Suprapubic skin (tissue), 4 donors: ENCODE measurements at regions not wholly inside any gene's neighbourhood (a gene's known extent, or its start where the extent isn't known, plus 50 kb on each side); places are given as distances from the start of the nearest gene placed in this dataset.

Experiments used
- DNase-seq, 2 donors: peaks; one replicate each; pipeline ENCODE4 v3.0.0-alpha.2; 2019; ENCODE audit warnings: low spot score in 2 of 2
- H3K27ac ChIP-seq: fragments of 200-600 bp; sonication (generic); one replicate; pipeline ENCODE4 v1.5.1; 2019
- H3K27me3 ChIP-seq: fragments of 200-600 bp; sonication (generic); one replicate; pipeline ENCODE4 v1.5.1; 2019
- H3K36me3 ChIP-seq: fragments of 200-600 bp; sonication (generic); one replicate; pipeline ENCODE4 v1.5.1; 2019
- H3K4me1 ChIP-seq: fragments of 200-600 bp; sonication (generic); one replicate; pipeline ENCODE4 v1.5.1; 2019
- H3K4me3 ChIP-seq: fragments of 200-600 bp; sonication (generic); one replicate; pipeline ENCODE4 v1.5.1; 2019; ENCODE audit warnings: mild to moderate bottlenecking
- H3K9me3 ChIP-seq: fragments of 200-600 bp; sonication (generic); one replicate; pipeline ENCODE4 v1.5.1; 2019
- CTCF ChIP-seq, 2 donors: fragments of 200-600 bp in 1 of 2; fragments of 450-650 bp in 1 of 2; sonication (generic) in 1 of 2; IDR thresholded peaks; one replicate each; pipeline ENCODE4 v1.5.1; 2016 to 2019; ENCODE audit warnings: antibody characterized with exemption in 2 of 2, mild to moderate bottlenecking in 1 of 2, moderate library complexity in 1 of 2
- EP300 ChIP-seq: sonication (generic); formaldehyde crosslinking; IDR thresholded peaks from one replicate; pipeline ENCODE4 v1.6.1; 2017; ENCODE audit warnings: antibody characterized with exemption
- POLR2A ChIP-seq, 2 donors: fragments of 450-650 bp; IDR thresholded peaks; one replicate each; pipeline ENCODE4 v1.6.1; 2017; ENCODE audit warnings: antibody characterized with exemption in 2 of 2, mild to moderate bottlenecking in 2 of 2, moderate library complexity in 2 of 2
- POLR2AphosphoS5 ChIP-seq, 3 donors: sonication (generic); formaldehyde crosslinking; IDR thresholded peaks; one replicate each; pipeline ENCODE4 v1.6.1; 2017; ENCODE audit warnings: antibody characterized with exemption in 3 of 3
- WGBS: methylation state at CpG from one replicate; pipeline ENCODE4 v1.1.5; 2018; 5-methylcytosine and 5-hydroxymethylcytosine counted together

DNA sequence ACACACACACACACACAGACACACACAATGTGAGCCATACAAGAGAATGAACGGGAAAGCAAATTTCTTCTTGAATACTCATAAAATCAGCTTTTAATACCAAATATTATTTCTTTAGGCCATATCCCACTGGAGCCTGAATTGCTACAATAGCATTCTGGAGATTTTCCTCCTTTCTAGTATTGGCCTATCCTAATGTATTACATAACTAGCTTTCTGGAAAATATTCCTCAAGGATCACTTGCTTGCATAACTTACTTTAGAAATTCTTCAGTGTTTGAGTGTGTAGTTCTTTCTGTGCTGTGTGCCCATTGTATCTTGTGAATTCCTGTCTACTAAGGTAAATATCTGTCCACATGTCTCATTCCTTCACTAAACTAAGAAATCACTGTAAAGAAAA, 351.0 kb upstream of the MCTP2 start:
- H3K27me3 ChIP-seq: no peaks in the 10 kb centered on the region
- no peak overlapping the region for H3K4me3 ChIP-seq
- TF ChIP-seq EP300: no peak
- TF ChIP-seq POLR2A (IDR thresholded peaks at IDR 0.05): no peak
- TF ChIP-seq CTCF (IDR thresholded peaks at IDR 0.05): no peak
- no peak for TF ChIP-seq POLR2AphosphoS5 (IDR thresholded peaks at IDR 0.05)
- H3K27ac ChIP-seq: no peak overlapping the region
- no peaks in the 10 kb centered on the region for H3K4me1 ChIP-seq
- H3K9me3 ChIP-seq: no peaks in the 10 kb centered on the region
- 87% methylated on average over 1 of the region's 1 CpG for WGBS
- no peaks in the 10 kb centered on the region for H3K36me3 ChIP-seq
- DNase-seq: no peak

DNA sequence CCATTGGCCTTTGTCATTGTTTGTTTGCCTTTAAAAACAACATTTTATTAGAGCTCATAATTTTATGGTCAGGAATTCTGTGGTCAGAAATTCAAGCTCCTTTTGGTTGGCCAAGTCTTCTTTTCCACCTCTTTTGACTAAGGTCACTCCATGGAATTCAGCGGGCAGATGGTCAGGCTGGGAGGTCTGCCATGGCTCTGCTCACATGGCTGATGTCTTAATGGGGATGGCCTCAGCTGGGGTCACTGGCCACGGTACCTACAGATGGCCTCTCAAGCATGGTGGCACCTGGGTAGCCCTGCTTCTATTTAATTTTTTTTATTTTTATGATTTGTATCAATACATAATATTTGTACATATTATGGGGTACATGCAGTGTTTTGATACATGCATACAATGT, 360.8 kb upstream of the MCTP2 start:
- Histone ChIP-seq H3K27ac (no peak overlapping the region), H3K4me1 (peaks cover 4% of the 10 kb centered on the region), H3K9me3 (no peaks in the 10 kb centered on the region), H3K27me3 (no peaks in the 10 kb centered on the region), H3K4me3 (no peak overlapping the region), H3K36me3 (no peaks in the 10 kb centered on the region)
- no peak for TF ChIP-seq EP300
- TF ChIP-seq POLR2AphosphoS5 (IDR thresholded peaks at IDR 0.05): no peak
- no peak for TF ChIP-seq POLR2A (IDR thresholded peaks at IDR 0.05)
- TF ChIP-seq CTCF (IDR thresholded peaks at IDR 0.05): no peak
- WGBS: 79% methylated on average over 2 of the region's 2 CpGs
- no peak for DNase-seq

DNA sequence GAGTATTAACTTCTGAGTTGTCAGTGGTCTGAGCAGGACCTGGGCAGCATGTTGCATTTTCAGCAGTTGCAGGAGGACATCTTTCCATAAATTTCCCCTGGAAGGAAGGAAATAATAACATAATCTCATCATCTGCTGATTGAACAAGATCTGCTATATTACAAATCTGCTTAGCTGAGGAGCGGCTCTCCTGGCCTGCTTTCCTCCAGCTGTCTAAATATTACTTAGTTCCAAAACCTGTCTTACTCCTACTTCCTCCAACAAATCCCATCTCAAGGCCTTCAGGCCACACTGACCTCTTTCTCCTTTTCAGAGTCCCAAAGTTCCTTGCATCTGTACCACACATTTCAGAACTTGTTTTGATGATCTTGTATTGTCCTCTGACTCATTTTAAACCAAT, 364.4 kb upstream of the MCTP2 start:
- no peak overlapping the region for H3K4me3 ChIP-seq
- peaks cover 4% of the 10 kb centered on the region for H3K4me1 ChIP-seq
- H3K27me3 ChIP-seq: no peaks in the 10 kb centered on the region
- no peaks in the 10 kb centered on the region for H3K36me3 ChIP-seq
- WGBS: 43% methylated on average over 1 of the region's 1 CpG
- TF ChIP-seq POLR2A (IDR thresholded peaks at IDR 0.05): no peak
- no peak for TF ChIP-seq POLR2AphosphoS5 (IDR thresholded peaks at IDR 0.05)
- TF ChIP-seq CTCF (IDR thresholded peaks at IDR 0.05): no peak
- TF ChIP-seq EP300: no peak
- no peak for DNase-seq
- no peak overlapping the region for H3K27ac ChIP-seq
- H3K9me3 ChIP-seq: no peaks in the 10 kb centered on the region

DNA sequence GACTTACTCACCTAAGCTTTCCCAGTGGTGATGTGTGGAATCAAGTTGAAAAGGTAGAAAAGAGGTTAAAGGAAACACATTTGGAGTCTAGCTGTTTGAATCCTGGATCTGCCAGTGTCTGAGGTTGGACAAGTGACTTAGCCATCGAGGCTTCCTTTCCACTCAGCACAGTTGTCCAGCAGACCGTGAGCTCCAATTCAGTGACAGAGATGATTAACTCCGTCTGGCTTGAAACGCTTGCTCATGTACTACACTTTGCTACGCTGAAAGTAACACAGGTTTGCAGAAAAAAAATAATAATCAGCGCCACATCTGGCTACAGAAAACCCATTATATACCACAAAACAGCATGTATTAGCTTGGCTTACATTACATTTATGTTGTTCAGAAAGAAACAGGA, 364.9 kb upstream of the MCTP2 start:
- Histone ChIP-seq H3K27ac (no peak overlapping the region), H3K9me3 (no peaks in the 10 kb centered on the region), H3K4me3 (no peak overlapping the region), H3K36me3 (no peaks in the 10 kb centered on the region), H3K27me3 (no peaks in the 10 kb centered on the region), H3K4me1 (peaks cover 4% of the 10 kb centered on the region)
- DNase-seq: no peak
- TF ChIP-seq CTCF (IDR thresholded peaks at IDR 0.05): no peak
- no peak for TF ChIP-seq POLR2AphosphoS5 (IDR thresholded peaks at IDR 0.05)
- TF ChIP-seq POLR2A (IDR thresholded peaks at IDR 0.05): no peak
- no peak for TF ChIP-seq EP300
- WGBS: 79% methylated on average over 6 of the region's 6 CpGs

GRCh38 chr15:93865586-93865985, 365.8 kb upstream of the MCTP2 start:
- Histone ChIP-seq H3K27ac (no peak overlapping the region), H3K27me3 (no peaks in the 10 kb centered on the region), H3K4me1 (peaks cover 4% of the 10 kb centered on the region), H3K4me3 (no peak overlapping the region), H3K9me3 (no peaks in the 10 kb centered on the region), H3K36me3 (no peaks in the 10 kb centered on the region)
- WGBS: 80% methylated on average over 4 of the region's 4 CpGs
- DNase-seq: no peak
- TF ChIP-seq EP300 (no peak), CTCF (IDR thresholded peaks at IDR 0.05) (no peak), POLR2AphosphoS5 (IDR thresholded peaks at IDR 0.05) (no peak), POLR2A (IDR thresholded peaks at IDR 0.05) (no peak)
